HCT116 (cell line): ENCODE measurements at regions not wholly inside any gene's neighbourhood (a gene's known extent, or its start where the extent isn't known, plus 50 kb on each side); places are given as distances from the start of the nearest gene placed in this dataset.

Experiments used
- ATAC-seq: fragments of 200-7000 bp; cut with Tn5 transposase; 2 replicates; pipeline ENCODE4 v1.9.1; 2020; ENCODE audit warnings: mild to moderate bottlenecking, moderate library complexity
- BruUV-seq: library from RNA; stranded (reverse); fragments of 400-500 nt; replicated peaks from 2 replicates; lab custom pipeline; 2021; lab: Mats Ljungman, UMichigan
- CTCF ChIA-PET: fragments of 300-600 bp; sonication (Branson Sonifier 250); formaldehyde crosslinking; loops from one replicate; lab custom pipeline; 2021; ENCODE audit warnings: antibody characterized with exemption; lab: Charles Lee
- POLR2A ChIA-PET: fragments of 300-600, 350-600 bp; sonication (Branson Sonifier 250); formaldehyde crosslinking; loops from one replicate; lab custom pipeline; 2021; ENCODE audit warnings: antibody characterized with exemption; lab: Charles Lee
- RAD21 ChIA-PET, 2 experiments: fragments of 300-600 bp; sonication (Branson Sonifier 250); formaldehyde crosslinking; loops; one replicate each; lab custom pipeline; 2023; ENCODE audit warnings: low total read pairs in 2 of 2; ENCODE audit not compliant: uncharacterized antibody in 2 of 2, unreplicated experiment in 2 of 2, low non-redundant PET in 1 of 2; lab: Charles Lee
- DNase-seq: peaks from one replicate; pipeline ENCODE4 v3.0.0-alpha.2; 2010; ENCODE audit warnings: low read depth, low spot score
- H2AFZ ChIP-seq: fragments of 200-600 bp; shearing (Covaris generic), sonication (generic); 2 replicates; pipeline ENCODE4 v1.6.1; 2017; ENCODE audit warnings: low read depth, mixed run types, mixed read lengths, antibody characterized with exemption, low read length; ENCODE audit not compliant: poor library complexity, severe bottlenecking
- H3K27ac ChIP-seq: 2 replicates; pipeline ENCODE4 v1.5.1; 2012; ENCODE audit warnings: low read depth, low read length
- H3K27me3 ChIP-seq: fragments of 200-600 bp; sonication (generic); 2 replicates; pipeline ENCODE4 v1.6.1; 2016; ENCODE audit warnings: mixed run types, low read length, mixed read lengths; ENCODE audit not compliant: insufficient read depth
- H3K36me3 ChIP-seq, 2 experiments: fragments of 200-500 bp in 1 of 2; fragments of 200-600 bp in 1 of 2; sonication (Bioruptor generic) in 1 of 2; sonication (generic) in 1 of 2; 2 replicates each; pipeline versions ENCODE4 v1.5.1 to v1.6.1; 2014 to 2016; ENCODE audit warnings: low read length in 2 of 2, inconsistent platforms in 1 of 2, mixed read lengths in 1 of 2, mixed run types in 1 of 2; ENCODE audit not compliant: insufficient read depth in 2 of 2, control insufficient read depth in 1 of 2
- H3K4me1 ChIP-seq, 2 experiments: fragments of 200-600 bp in 1 of 2; sonication (generic) in 1 of 2; 2 replicates each; pipeline versions ENCODE4 v1.5.1 to v1.6.1; 2012 to 2017; ENCODE audit warnings: low read length in 2 of 2, inconsistent platforms in 1 of 2, mild to moderate bottlenecking in 1 of 2, mixed read lengths in 1 of 2, mixed run types in 1 of 2, moderate library complexity in 1 of 2; ENCODE audit not compliant: insufficient read depth in 2 of 2, control insufficient read depth in 1 of 2
- H3K4me2 ChIP-seq: fragments of 200-600 bp; sonication (generic); 2 replicates; pipeline ENCODE4 v1.6.1; 2017; ENCODE audit warnings: mixed run types, low read length, mixed read lengths
- H3K4me3 ChIP-seq, 2 experiments: fragments of 200-600 bp in 1 of 2; sonication (generic) in 1 of 2; replicated peaks in 1 of 2; 2 replicates each; pipeline ENCODE4 v1.5.1; 2011 to 2016; ENCODE audit warnings: low read length in 2 of 2, control low read depth in 1 of 2, low read depth in 1 of 2, mild to moderate bottlenecking in 1 of 2, mixed read lengths in 1 of 2, mixed run types in 1 of 2
- H3K79me2 ChIP-seq: fragments of 200-600 bp; sonication (generic); 2 replicates; pipeline ENCODE4 v1.6.1; 2017; ENCODE audit warnings: mild to moderate bottlenecking, mixed run types, low read length, moderate library complexity, mixed read lengths; ENCODE audit not compliant: insufficient read depth
- H3K9ac ChIP-seq: fragments of 200-600 bp; sonication (generic); 2 replicates; pipeline ENCODE4 v1.6.1; 2016; ENCODE audit warnings: low read length, mixed read lengths
- H3K9me2 ChIP-seq: fragments of 200-600 bp; sonication (generic), shearing (Covaris generic); 2 replicates; pipeline ENCODE4 v1.6.1; 2017; ENCODE audit warnings: mixed run types, mild to moderate bottlenecking, moderate library complexity; ENCODE audit not compliant: insufficient read depth
- H3K9me3 ChIP-seq, 2 experiments: fragments of 200-500 bp in 1 of 2; fragments of 200-600 bp in 1 of 2; sonication (Bioruptor generic) in 1 of 2; sonication (generic) in 1 of 2; 2 replicates each; pipeline ENCODE4 v1.6.1; 2014 to 2017; ENCODE audit warnings: low read length in 2 of 2, mixed read lengths in 2 of 2, inconsistent platforms in 1 of 2, low read depth in 1 of 2, mild to moderate bottlenecking in 1 of 2, mixed run types in 1 of 2, moderate library complexity in 1 of 2; ENCODE audit not compliant: control insufficient read depth in 1 of 2, insufficient read depth in 1 of 2
- H4K20me1 ChIP-seq: fragments of 200-600 bp; sonication (generic), shearing (Covaris generic); 2 replicates; pipeline ENCODE4 v1.6.1; 2017; ENCODE audit warnings: mixed run types, mild to moderate bottlenecking, moderate library complexity; ENCODE audit not compliant: insufficient read depth
- ATF3 ChIP-seq: IDR thresholded peaks from 2 replicates; pipeline ENCODE4 v1.6.1; 2012
- CBX3 ChIP-seq: IDR thresholded peaks from 2 replicates; pipeline ENCODE4 v1.6.1; 2012; ENCODE audit warnings: low read depth
- CEBPB ChIP-seq: IDR thresholded peaks from 2 replicates; pipeline ENCODE4 v1.6.1; 2012; ENCODE audit warnings: low read depth
- CTCF ChIP-seq, 3 experiments: fragments of 200-600 bp in 1 of 3; sonication (generic) in 1 of 3; IDR thresholded peaks in 2 of 3; conservative IDR thresholded peaks in 1 of 3; 2 replicates each; pipeline ENCODE4 v1.5.1; 2012 to 2017; ENCODE audit warnings: low read depth in 2 of 3, low read length in 2 of 3, antibody characterized with exemption in 1 of 3, borderline replicate concordance in 1 of 3, control low read depth in 1 of 3, mild to moderate bottlenecking in 1 of 3, mixed read lengths in 1 of 3, mixed run types in 1 of 3, moderate library complexity in 1 of 3; ENCODE audit not compliant: insufficient read depth in 1 of 3
- EGR1 ChIP-seq: IDR thresholded peaks from 2 replicates; pipeline ENCODE4 v1.6.1; 2012; ENCODE audit warnings: low read depth
- ELF1 ChIP-seq: IDR thresholded peaks from 2 replicates; pipeline ENCODE4 v1.6.1; 2012; ENCODE audit warnings: low read depth, borderline replicate concordance
- EZH2phosphoT487 ChIP-seq: fragments of 200-600 bp; IDR thresholded peaks from 2 replicates; pipeline ENCODE4 v1.6.1; 2018; ENCODE audit warnings: antibody characterized with exemption, borderline replicate concordance
- FOSL1 ChIP-seq: IDR thresholded peaks from 2 replicates; pipeline ENCODE4 v1.6.1; 2012; ENCODE audit warnings: low read depth
- JUND ChIP-seq: IDR thresholded peaks from 2 replicates; pipeline ENCODE4 v1.6.1; 2012
- MAX ChIP-seq: IDR thresholded peaks from 2 replicates; pipeline ENCODE4 v1.6.1; 2012
- POLR2A ChIP-seq: IDR thresholded peaks from 2 replicates; pipeline ENCODE4 v1.7.0; 2011; ENCODE audit warnings: borderline replicate concordance; ENCODE audit not compliant: insufficient read depth, insufficient read length; ENCODE audit errors: extremely low read depth
- RAD21 ChIP-seq: IDR thresholded peaks from 2 replicates; pipeline ENCODE4 v1.6.1; 2012; ENCODE audit warnings: low read depth, mild to moderate bottlenecking
- REST ChIP-seq: IDR thresholded peaks from 2 replicates; pipeline ENCODE4 v1.6.1; 2012; ENCODE audit warnings: low read depth
- SIN3A ChIP-seq: IDR thresholded peaks from 2 replicates; pipeline ENCODE4 v1.6.1; 2012; ENCODE audit warnings: low read depth
- SP1 ChIP-seq: IDR thresholded peaks from 2 replicates; pipeline ENCODE4 v1.6.1; 2012; ENCODE audit warnings: low read depth
- SRF ChIP-seq: IDR thresholded peaks from 2 replicates; pipeline ENCODE4 v1.6.1; 2012; ENCODE audit warnings: low read depth
- TCF7L2 ChIP-seq: IDR thresholded peaks from 2 replicates; pipeline ENCODE4 v1.7.0; 2011; ENCODE audit warnings: borderline replicate concordance, inconsistent platforms; ENCODE audit not compliant: insufficient read depth, insufficient read length; ENCODE audit errors: extremely low read depth
- YY1 ChIP-seq: IDR thresholded peaks from 2 replicates; pipeline ENCODE4 v1.6.1; 2011; ENCODE audit warnings: low read length, low read depth, moderate library complexity, mild to moderate bottlenecking; ENCODE audit not compliant: insufficient replicate concordance; ENCODE audit errors: extremely low read depth
- ZFX ChIP-seq: fragments of 450-650 bp; IDR thresholded peaks from 2 replicates; pipeline ENCODE4 v1.6.1; 2017
- intact Hi-C: fragments of 100-400 bp; cut with micrococcal nuclease; formaldehyde crosslinking; loops from 2 replicates; pipeline ENCODE4 v1.10.0; 2022

GRCh38 chr5:125411071-125411743, 664.8 kb upstream of the ZNF608 start:
- no peak overlapping the region for H3K4me2 ChIP-seq
- no peaks in the 10 kb centered on the region for H3K36me3 ChIP-seq
- POLR2A ChIA-PET = no interaction called here
- BruUV-seq = no TSS peak
- H2AFZ ChIP-seq = no peak overlapping the region
- H3K9ac ChIP-seq = no peak overlapping the region
- H3K27ac ChIP-seq = no peak overlapping the region
- CTCF ChIA-PET = no interaction called here
- H3K4me1 ChIP-seq = peaks cover 5 to 8% of the 10 kb centered on the region in 2 experiments; a peak in 2 of 4 replicates
- H3K4me3 ChIP-seq = no peak overlapping the region
- no peaks in the 10 kb centered on the region for H3K9me2 ChIP-seq
- no peaks in the 10 kb centered on the region for H3K79me2 ChIP-seq
- intact Hi-C loops = no loop called here
- TF ChIP-seq YY1 = no peak
- TF ChIP-seq CEBPB = no peak
- TF ChIP-seq RAD21 = no peak
- no peak for TF ChIP-seq EGR1
- no peak for TF ChIP-seq CBX3
- TF ChIP-seq EZH2phosphoT487 = no peak
- TF ChIP-seq TCF7L2 = no peak
- TF ChIP-seq ATF3 = no peak
- no peak for TF ChIP-seq POLR2A
- TF ChIP-seq ELF1 = no peak
- no peak for TF ChIP-seq REST
- TF ChIP-seq SRF = no peak
- no peak for TF ChIP-seq FOSL1
- no peak for TF ChIP-seq ZFX
- TF ChIP-seq SP1 = no peak
- no peak for TF ChIP-seq CTCF (IDR thresholded peaks at IDR 0.05 in 2 of 3, conservative IDR thresholded peaks at IDR 0.05 in 1 of 3; ENCODE audit: borderline replicate concordance in 1 of 3, insufficient read depth in 1 of 3, low read depth in 2 of 3, low read length in 2 of 3)
- no peak for TF ChIP-seq JUND
- TF ChIP-seq MAX = no peak
- TF ChIP-seq SIN3A = no peak
- TF ChIP-seq, all 23 proteins: peak for 0
- Histone ChIP-seq H3K27me3 (no peaks in the 10 kb centered on the region), H3K9me3 (no peaks in the 10 kb centered on the region), H4K20me1 (no peaks in the 10 kb centered on the region)
- DNase-seq (no peak), ATAC-seq (no peak)
- RAD21 ChIA-PET = no interaction called here
